NCI-H1417 treated with DMSO at 0.1 percent for 48 hours (cell line): ENCODE measurements at regions not wholly inside any gene's neighbourhood (a gene's known extent, or its start where the extent isn't known, plus 50 kb on each side); places are given as distances from the start of the nearest gene placed in this dataset.
"Not testable (repeated sequence)": the region's sequence is repeated elsewhere in the genome, so short reads cannot be mapped to it uniquely, and the experiment has no call there.

Experiments used
- DNase-seq: peaks from one replicate; lab custom pipeline; 2025; lab: John Stamatoyannopoulos, UW

DNA sequence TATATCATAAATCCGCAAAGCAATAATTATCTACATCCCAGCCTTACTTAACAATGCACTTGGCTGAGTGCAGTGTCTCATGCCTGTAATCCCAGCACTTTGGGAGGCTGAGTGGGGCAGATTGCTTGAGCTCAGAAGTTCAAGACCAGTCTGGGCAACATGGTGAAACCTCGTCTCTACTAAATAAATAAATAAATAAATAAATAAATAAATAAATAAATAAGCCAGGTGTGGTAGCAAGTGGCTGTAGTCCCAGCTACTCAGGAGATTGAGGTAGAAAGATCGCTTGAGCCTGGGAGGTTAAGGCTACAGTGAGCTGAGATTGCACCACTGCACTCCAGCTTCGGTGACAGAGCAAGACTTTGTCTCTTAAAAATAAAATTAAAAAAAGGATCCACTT is 898.1 kb downstream of the DNAJB9 start:
- DNase-seq = not testable (repeated sequence)

DNA sequence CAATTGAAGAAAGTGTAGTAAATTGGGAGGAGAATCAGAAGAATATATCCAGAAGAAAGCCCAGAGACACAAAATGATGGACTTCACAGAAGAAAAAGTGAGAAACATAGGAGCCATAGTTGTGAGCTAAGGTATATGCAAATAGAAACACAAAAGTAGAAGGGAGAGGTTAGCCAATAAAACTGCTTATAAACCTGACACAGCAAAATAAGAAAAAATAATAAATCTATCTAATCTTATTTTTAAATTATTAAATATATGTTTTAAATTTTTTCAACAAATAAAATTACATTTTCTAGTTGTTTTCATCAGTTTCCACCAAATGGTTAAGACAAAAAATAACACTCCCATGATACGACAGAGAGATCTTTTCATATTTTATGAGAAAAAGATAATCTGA is 903.5 kb downstream of the DNAJB9 start:
- DNase-seq = no peak

DNA sequence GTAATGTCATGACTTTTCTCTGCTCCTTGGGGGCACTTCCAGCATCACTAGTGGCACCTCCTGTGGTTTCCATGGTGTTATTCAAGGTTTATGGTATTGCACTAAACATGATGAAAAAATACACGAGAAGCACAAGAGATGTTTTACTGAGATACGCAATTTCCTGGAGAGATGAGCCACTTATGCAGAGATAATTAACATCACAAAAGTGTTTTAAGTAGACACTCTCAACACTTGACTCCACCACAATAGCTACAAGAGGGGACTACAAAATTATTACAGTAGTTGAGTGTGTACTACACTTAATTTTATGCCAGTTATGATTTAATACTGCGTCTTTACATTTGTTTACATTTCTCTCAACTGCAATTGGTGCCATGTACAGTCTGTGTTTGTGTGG is 906.7 kb downstream of the DNAJB9 start:
- DNase-seq = peak; percentile 61

DNA sequence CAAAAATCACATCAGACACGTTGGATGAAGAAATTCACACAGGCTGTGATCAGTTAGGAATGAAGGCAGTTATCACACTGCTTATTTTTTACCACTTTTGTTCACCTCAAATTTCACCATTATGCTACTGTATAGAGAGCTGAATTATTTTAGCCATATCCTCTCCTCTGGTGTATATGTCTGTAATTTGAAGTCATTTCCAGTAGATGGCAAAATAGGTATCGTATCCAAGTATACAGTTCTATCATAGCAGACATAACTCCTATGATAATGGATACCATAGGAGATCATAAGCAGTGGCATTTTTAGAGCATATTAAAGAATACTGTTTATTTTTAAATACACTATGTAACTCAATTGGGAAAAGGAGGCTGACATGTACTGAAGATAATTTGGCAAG is 909.7 kb downstream of the DNAJB9 start:
- DNase-seq = no peak

DNA sequence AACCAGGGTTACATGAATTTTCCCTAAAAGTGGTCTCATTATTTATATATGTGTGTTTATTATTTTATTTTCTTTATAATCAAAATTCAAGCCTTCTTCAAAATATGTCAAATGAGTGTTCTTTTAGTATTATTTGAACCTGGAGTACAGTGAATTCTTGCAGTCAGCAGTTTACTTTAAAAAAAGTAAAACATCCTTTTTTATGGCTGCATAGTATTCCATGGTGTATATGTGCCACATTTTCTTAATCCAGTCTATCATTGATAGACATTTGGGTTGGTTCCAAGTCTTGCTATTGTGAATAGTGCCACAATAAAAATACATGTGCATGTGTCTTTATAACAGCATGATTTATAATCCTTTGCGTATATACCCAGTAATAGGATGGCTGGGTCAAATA is 920.9 kb downstream of the DNAJB9 start:
- DNase-seq = not testable (repeated sequence)

DNA sequence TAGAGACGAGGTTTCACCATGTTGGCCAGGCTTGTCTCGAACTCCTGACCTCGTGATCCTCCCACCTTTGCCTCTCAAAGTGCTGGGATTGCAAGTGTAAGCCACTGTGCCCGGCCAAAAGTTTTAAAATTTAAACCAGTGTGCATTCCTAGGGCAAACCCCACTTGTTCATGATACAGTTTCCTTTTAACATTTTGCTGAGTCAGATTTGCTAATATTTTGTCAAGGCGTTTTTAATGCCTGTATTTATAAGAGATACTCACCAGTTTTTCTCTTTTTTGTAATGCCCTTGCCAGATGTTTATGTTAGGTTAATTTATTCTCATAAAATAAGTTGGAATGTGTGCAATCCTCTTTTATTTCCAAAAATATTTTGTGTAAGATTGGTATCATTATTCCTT is 927.4 kb downstream of the DNAJB9 start:
- no peak for DNase-seq

DNA sequence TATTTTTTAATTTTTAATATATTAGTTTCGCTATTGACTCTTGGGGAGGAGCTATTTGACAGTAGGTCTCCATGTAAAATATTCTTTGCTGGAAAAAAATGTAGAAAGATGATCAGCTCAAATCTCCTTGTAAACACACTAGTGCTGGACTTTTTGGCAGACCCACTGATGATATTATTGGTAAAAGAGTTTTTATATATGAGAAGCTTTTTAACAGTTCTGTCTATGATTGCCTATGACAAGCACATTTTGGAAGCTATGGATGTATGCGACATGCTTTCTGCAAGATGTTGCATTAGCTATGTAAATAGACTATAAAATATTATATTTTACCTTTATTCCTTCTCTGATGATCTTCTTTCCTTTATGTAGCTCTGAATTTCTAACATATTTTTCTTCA is 928.5 kb downstream of the DNAJB9 start:
- DNase-seq = no peak

DNA sequence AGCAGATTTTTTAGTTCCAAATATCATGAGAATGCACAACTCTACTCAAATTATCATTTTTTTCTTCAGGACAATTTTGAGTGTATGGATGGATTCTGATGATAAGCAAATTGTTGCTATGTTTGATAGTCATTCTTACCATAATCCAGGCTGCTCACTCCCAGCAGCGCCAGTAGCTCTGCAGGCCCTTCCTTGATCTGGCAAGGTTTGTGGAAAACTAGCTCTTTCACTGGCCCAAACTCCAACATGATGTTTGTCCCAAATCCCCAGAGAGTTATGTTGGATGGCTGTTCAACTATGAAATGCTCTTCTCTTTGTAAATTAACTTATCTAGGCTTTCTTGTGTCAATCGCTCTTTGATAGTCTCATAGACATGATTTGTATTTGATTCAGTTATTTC is 933.7 kb downstream of the DNAJB9 start:
- no peak for DNase-seq

DNA sequence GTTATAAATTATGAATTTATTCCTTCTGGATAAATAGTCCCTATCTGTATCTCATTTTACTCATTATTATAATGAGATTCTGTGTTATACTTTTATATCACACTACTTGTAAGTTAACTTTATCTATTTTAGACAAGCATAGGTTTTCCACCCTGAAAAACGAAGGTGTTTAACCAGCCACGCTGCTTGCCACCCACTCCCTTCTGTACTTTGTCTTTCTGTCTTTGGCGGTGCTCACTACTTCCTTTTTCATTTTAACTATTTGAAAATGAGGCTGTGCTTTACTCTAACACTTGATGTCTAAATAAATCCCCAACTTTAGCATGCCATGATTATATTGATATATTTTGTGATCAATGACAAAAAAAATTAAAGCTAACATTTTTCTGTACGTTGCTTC is 952.9 kb downstream of the DNAJB9 start:
- no peak for DNase-seq

DNA sequence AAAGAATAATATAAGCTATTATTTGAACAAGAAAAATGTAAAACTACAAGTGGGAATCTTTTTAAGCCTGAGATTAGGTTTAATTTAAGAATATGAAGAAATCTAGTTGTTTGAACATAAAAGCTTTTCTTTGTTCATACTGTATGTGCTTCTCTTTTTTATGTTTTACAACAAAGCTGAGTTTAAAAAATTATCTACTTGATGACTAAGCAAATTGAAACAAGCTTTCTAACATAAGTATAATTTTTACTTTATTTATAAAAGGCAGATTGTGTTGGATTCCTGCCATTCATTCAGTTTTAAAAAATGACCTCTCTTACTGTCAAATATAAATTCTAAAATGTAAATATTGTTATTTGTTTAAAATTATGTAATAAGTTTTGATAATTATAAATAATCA is 958.2 kb downstream of the DNAJB9 start:
- no peak for DNase-seq

DNA sequence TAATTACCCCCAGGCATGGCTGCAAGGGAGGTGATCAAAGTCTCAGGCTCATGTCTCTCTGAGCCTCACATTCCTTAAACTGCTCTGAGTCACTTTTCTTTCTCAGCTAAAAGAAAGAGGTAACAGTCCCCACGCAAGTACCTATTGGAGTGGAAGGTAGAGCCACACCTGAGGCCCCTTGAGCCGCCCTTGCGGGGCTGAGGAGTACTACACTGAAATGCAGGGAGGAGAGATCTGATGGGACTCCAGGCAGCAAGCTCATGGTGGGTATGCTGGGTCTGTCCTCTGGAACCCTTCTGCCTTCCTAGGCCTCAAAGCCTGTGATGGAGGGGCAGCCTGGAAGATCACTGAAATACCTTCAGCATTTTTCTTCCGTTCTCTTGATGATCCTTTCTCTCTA is 960.0 kb downstream of the DNAJB9 start:
- no peak for DNase-seq

DNA sequence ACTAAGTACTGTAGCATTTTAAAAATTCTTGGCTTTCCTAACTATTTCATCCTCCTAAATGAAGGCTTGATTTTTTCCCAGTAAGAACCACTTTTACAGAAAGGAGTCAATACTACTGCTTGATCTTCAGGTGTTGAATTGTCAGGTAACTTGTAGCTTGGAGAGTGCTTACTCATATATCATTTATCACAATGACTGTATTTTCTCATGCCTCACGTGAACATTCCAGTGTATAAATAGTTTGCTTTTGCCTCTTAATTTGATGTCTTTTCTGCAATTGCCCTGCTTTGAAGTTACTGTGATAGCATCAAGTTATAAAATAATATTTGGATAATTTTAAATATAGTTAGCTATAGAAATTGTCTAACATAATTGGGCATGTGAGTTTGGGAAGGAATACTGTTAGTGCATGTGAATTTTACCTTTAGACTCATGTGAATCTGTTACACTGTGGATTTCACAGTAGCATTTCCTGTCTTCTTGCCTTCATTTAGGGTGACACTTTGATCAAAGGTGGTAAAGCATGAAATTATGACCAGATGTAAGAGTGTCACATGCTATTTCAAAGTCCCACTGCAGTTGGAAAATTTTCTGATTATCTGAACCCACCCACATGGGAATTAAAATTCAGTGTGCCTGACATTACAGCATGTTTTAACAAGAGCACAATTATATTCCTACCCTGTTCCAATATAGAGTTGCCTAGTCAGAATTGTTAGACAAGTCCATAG is 962.8 kb downstream of the DNAJB9 start:
- DNase-seq = no peak

DNA sequence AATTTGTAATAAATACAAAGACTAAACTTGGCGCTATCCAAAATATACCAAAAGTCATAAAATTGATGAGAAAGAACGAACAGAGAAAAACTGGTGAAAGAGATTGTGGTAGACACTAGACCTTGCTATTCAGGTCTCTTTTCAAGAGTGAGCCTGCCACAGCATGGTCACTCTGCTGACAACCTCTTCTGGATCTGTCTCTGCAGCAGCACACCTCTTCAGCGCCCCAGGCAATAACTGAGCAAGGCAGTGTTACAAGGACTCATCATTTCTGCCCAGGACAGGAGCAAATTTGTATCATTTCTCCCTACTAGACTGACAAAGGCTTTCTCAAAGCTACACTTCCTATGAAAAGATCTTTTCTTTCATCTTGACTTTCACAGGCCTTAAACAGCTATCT is 976.0 kb downstream of the DNAJB9 start:
- no peak for DNase-seq

DNA sequence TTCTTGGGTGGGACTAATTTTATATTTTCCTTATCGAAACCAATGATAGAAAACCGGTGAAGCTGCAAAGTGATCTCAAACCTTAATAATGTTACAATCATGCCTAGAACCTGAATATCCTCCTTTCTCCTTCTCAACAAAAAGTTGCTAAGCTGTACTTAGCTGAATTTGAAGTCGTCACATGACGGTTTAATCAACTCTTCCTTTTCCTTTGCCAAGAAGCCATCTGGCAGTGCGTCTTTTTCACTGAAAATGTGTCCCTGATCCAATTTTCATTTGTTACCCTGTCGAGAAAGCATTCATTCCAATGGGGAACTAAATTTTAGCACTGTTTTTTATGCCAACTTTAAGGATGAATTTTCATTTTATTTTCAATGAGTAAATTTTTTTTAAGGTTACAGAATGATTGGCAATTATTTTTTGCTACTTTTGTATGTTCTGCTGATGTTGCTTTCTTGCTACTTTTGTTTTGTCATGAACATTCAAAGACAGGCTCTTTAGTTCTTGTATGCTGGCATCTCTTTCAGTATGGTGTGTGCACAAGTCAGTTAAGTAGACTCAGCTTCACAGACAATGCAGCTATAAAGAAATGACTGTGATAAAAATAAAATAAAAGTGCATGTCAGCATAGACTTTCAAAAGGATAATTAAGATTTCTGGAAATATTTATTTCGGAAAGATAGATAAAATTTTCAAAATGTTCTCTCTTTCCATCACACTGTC is 980.0 kb downstream of the DNAJB9 start:
- DNase-seq = no peak

DNA sequence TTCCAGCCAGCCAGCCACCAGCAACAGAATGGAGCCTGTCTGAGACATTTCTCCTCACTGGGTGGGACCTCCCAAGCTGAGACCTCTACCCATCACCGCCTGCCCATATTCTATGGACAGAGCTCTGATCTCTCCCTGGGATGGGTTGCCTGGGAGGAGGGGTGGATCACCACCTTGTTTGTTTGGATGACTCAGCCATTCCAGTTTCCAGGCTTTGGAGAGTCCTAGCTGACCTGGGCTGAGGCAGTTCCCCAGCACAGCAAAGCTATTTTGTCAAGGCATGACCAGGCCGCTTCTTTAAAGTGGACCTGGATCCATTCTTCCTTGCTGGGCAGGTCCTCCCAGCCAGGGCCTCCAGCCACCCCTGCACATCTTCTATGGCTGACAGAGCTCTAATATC is 982.3 kb downstream of the DNAJB9 start:
- DNase-seq = no peak

DNA sequence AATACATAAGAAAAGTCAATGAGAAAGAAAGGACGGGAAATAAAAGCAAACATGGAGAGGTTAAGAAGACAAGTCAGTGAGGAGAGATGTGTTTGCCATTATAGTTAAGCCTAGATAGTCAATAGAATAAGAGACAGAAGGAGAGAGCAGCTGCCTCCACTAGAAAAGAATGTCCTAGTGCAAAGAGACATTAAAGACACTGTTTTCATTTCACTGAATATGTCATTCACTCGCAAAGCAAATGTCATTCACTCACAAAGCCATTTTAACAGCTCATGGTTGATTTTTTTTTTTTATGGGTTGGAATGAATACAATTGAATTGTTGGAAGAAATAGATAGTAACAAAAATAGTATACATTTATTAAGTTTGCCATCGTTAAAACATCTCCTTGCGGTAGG is 1007.6 kb downstream of the DNAJB9 start:
- no peak for DNase-seq

DNA sequence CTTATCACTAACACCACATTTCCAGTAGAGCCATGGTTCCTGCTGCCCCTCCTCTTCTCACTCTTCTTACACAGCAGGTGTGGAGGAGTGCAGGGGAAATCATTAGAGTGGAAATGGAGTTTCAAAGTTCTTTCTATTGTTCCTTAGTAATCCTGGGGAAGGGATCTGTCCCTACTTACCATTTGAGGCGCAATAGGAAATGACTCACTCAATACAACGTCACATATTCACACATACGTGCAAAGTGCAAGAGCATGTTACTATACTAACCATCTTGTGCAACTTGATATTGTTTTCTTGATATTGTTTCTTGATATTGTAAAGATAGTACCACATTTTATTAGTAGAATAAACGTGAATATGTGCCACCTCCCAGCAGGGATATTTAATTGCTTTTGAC is 1010.2 kb downstream of the DNAJB9 start:
- DNase-seq = no peak

DNA sequence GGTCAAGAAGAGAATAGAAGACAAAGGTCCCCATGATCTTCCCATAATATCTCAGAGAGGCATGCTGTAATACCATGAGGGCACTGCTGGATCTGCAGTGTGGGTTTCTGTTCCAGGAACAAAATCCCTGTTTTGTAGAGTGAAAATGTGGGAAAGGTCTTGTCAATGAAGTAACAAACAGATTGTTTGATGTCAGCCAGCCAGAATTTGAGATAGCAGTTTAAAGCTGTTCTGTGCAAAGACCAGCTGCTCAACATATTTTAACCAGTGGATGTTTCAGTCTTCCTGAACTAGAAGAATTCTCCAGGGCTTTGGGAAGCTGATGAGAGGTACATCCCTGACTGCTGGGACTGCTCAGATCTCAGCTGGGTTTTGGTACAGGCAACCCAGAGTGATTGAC is 1012.5 kb downstream of the DNAJB9 start:
- DNase-seq = no peak

DNA sequence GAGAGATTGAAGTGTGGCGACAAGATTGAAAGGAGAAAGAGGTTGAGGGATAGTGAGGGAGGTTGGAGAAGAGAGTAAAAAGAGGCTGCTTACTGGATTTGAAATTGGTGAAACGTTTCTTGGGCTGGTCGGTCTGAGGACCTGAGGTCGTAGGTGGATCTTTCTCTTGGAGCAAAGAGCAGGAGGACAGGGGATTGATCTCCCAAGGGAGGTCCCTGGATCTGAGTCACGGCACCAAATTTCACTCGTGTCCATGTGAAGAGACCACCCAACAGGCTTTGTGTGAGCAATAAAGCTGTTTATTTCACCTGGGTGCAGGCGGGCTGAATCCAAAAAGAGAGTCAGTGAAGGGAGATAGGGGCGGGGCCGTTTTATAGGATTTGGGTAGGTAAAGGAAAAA is 1027.3 kb downstream of the DNAJB9 start:
- DNase-seq = not testable (repeated sequence)

DNA sequence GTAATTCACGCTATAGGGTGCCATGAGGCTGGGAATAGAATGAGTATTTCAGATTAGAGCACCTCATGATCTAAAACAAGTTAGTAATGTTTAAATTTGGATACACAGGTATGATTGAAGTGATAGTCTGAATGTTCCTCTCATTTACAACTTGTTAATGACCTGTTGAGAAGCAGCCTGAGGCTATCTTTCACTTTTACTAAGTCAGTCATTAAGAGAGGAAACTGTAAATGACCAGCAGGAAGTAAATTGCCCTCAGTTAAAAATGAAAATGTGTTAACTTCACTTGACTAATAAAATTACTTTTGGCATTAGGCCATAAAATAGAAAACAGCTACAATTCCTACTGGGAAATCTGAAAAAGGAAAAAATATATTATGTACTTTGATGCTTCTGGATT is 1042.0 kb downstream of the DNAJB9 start:
- DNase-seq = peak; percentile 56

DNA sequence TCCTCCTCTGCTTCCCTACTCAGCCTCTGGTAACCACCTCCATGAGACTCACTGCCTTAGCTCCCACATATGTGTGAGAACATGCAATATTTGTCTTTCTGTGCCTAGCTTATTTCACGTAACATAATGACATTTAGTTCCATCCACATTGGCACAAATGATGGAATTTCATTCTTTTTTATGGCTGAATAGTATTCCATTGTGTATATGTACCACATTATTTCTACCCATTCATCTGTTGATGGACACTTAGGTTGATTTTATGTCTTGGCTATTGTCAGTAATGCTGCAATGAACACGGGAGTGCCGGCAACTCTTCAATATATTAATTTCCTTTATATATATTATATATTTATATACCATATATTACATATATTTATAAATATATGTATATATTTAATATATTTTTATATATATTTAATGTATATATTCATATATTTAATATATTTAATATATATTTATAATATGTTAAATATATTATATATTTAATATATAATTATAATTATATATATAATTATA is 1046.9 kb downstream of the DNAJB9 start:
- no peak for DNase-seq

DNA sequence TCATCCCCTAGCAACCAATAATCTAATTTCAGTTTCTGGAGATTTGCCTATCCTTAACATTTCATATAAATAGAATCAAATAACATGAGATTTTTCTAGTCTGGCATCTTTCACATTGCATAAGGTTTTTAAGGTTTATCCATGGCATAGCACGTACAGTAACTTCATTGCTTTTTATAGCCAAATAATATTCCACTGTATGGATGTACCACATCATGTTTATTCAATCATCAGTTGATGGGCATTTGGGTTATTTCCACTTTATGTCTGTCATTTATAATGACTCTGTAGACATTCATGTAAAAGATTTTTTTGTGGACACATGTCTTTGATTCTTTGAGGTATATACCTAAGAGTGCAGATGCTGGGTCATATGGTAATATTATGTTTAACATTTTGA is 1052.6 kb downstream of the DNAJB9 start:
- DNase-seq = no peak

DNA sequence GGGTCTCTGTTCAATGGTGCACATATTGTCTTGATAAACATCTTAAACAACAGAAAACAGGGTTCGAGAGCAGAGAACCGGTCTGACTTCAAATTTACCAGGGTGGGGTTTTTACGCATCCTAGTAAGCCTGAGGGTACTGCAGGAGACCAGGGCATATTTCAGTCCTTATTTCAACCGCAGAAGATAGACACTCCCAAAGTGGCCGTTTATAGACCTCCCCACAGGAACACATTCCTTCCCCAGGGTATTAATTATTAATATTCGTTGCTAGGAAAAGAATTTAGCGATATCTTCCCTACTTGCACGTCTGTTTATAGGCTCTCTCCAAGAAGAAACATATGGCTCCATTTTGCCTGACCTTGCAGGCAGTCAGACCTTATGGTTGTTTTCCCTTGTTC is 1063.2 kb downstream of the DNAJB9 start:
- not testable (repeated sequence) for DNase-seq

DNA sequence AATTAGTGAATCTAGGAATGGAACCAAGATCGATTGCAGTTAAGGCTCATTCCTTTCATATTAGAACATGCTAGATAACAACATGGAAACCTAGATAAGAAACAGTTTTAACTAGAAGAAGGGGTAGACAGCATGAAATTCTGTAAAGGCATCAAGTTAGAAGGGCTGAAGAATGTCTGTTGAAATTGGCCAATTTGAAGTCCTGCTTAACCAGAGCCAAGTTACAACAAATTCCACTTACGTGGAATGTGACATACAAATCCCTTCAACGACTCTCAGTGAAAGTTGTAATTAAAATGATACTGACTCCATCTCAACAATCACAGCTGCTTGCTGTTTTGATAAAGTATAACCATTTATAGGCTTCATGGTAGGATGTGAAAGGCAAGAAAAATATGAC is 1065.7 kb downstream of the DNAJB9 start:
- no peak for DNase-seq
